ENCODE measurements at regions not wholly inside any gene's neighbourhood (a gene's known extent, or its start where the extent isn't known, plus 50 kb on each side); places are given as distances from the start of the nearest gene placed in this dataset.

- Histone ChIP-seq H3K27ac (ENCODE audit: low read length) (no peak overlapping the region), H3K27me3 (ENCODE audit: control insufficient read depth, insufficient read depth, low read length) (no peaks in the 10 kb centered on the region), H3K4me3 (ENCODE audit: low read length) (no peak overlapping the region), H3K4me1 (ENCODE audit: control insufficient read depth, insufficient read depth, low read length) (no peaks in the 10 kb centered on the region), H3K36me3 (ENCODE audit: control insufficient read depth, insufficient read depth, low read length) (no peaks in the 10 kb centered on the region), H3K9me3 (ENCODE audit: control insufficient read depth, insufficient read depth, low read length) (no peaks in the 10 kb centered on the region)
- no CpG with 5 or more reads among the region's 5 CpGs for WGBS (ENCODE audit: insufficient coverage, insufficient read length)
- DNase-seq (ENCODE audit: low read depth, low spot score): no peak
These were observed 319.2 kb upstream of the COBL start for GRCh38 chr7:51635775-51636174.

GRCh38 chr7:51634538-51634937 is 317.9 kb upstream of the COBL start:
- Histone ChIP-seq H3K4me3 (ENCODE audit: low read length) (no peak overlapping the region), H3K4me1 (ENCODE audit: control insufficient read depth, insufficient read depth, low read length) (no peaks in the 10 kb centered on the region), H3K27ac (ENCODE audit: low read length) (no peak overlapping the region), H3K9me3 (ENCODE audit: control insufficient read depth, insufficient read depth, low read length) (no peaks in the 10 kb centered on the region), H3K36me3 (ENCODE audit: control insufficient read depth, insufficient read depth, low read length) (no peaks in the 10 kb centered on the region), H3K27me3 (ENCODE audit: control insufficient read depth, insufficient read depth, low read length) (no peaks in the 10 kb centered on the region)
- WGBS (ENCODE audit: insufficient coverage, insufficient read length): no CpG with 5 or more reads among the region's 2 CpGs
- DNase-seq (ENCODE audit: low read depth, low spot score): no peak

DNA sequence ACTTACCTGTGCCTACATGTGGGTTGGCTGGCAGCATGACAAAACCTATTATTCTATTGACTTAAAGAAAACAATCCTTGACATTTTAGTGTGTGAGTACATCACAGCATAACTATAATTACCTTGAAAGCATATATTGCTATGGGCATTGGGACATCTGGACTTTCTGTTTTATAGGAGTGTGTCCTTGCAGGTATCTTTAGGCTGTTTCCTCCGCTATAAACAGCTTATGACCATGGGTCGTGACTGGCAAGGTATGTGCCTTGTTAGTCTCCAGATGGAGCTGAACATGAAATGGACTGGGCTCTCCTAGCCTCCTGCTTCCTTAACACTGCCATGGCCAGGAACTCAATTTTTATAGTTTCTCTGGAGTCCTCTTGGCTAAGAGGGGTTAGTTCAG is 317.4 kb upstream of the COBL start:
- Histone ChIP-seq H3K27me3 (ENCODE audit: control insufficient read depth, insufficient read depth, low read length) (no peaks in the 10 kb centered on the region), H3K36me3 (ENCODE audit: control insufficient read depth, insufficient read depth, low read length) (no peaks in the 10 kb centered on the region), H3K27ac (ENCODE audit: low read length) (no peak overlapping the region), H3K9me3 (ENCODE audit: control insufficient read depth, insufficient read depth, low read length) (no peaks in the 10 kb centered on the region), H3K4me3 (ENCODE audit: low read length) (no peak overlapping the region), H3K4me1 (ENCODE audit: control insufficient read depth, insufficient read depth, low read length) (no peaks in the 10 kb centered on the region)
- no peak for DNase-seq (ENCODE audit: low read depth, low spot score)
- no CpG with 5 or more reads among the region's 2 CpGs for WGBS (ENCODE audit: insufficient coverage, insufficient read length)

DNA sequence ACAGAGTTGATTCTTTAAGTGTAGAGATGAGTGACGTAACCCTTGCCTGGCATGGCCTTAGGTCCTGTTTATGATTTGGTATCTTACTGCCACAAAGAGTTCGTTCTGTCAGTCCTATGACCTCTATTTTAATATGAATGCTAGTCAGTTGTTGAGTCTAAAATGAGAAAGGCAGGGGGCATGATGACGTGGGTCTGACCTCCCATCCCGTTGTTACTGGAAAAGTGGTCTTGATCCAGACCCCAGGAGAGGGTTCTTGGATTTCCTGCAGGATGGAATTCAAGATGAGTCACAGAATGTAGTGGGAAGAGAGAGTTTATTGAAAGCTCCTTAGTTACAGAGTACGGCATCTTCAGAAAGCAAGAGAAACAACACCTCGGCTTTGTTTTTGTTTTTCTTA is 317.0 kb upstream of the COBL start:
- H3K4me1 ChIP-seq (ENCODE audit: control insufficient read depth, insufficient read depth, low read length): no peaks in the 10 kb centered on the region
- H3K9me3 ChIP-seq (ENCODE audit: control insufficient read depth, insufficient read depth, low read length): no peaks in the 10 kb centered on the region
- H3K27me3 ChIP-seq (ENCODE audit: control insufficient read depth, insufficient read depth, low read length): no peaks in the 10 kb centered on the region
- no CpG with 5 or more reads among the region's 6 CpGs for WGBS (ENCODE audit: insufficient coverage, insufficient read length)
- H3K27ac ChIP-seq (ENCODE audit: low read length): no peak overlapping the region
- no peak for DNase-seq (ENCODE audit: low read depth, low spot score)
- no peak overlapping the region for H3K4me3 ChIP-seq (ENCODE audit: low read length)
- H3K36me3 ChIP-seq (ENCODE audit: control insufficient read depth, insufficient read depth, low read length): no peaks in the 10 kb centered on the region

GRCh38 chr7:51633006-51633405 is 316.4 kb upstream of the COBL start:
- H3K27ac ChIP-seq (ENCODE audit: low read length): no peak overlapping the region
- DNase-seq (ENCODE audit: low read depth, low spot score): no peak
- H3K4me1 ChIP-seq (ENCODE audit: control insufficient read depth, insufficient read depth, low read length): no peaks in the 10 kb centered on the region
- H3K9me3 ChIP-seq (ENCODE audit: control insufficient read depth, insufficient read depth, low read length): no peaks in the 10 kb centered on the region
- no peak overlapping the region for H3K4me3 ChIP-seq (ENCODE audit: low read length)
- no peaks in the 10 kb centered on the region for H3K27me3 ChIP-seq (ENCODE audit: control insufficient read depth, insufficient read depth, low read length)
- no peaks in the 10 kb centered on the region for H3K36me3 ChIP-seq (ENCODE audit: control insufficient read depth, insufficient read depth, low read length)
- WGBS (ENCODE audit: insufficient coverage, insufficient read length): no CpG with 5 or more reads among the region's 1 CpG

DNA sequence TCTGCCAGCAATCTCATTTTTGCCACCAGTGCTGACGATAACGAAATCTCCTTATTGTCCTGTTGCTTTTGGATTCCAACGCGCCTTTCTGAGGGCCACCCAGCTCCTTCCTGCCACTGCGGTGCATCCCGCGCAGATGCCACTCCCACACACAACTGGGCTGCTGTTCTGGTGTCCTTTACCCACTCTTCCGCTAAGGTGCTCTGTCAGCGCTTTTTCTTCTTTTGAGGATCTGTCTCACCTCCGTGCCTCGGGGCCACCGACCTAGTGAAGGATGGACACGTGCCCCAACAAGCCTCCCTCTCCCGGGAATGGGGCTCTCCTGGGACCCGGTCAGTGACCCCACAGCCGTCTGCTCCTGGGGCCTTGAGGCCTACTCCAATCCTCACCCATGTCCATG is 314.3 kb upstream of the COBL start:
- no peaks in the 10 kb centered on the region for H3K4me1 ChIP-seq (ENCODE audit: control insufficient read depth, insufficient read depth, low read length)
- no peak overlapping the region for H3K4me3 ChIP-seq (ENCODE audit: low read length)
- no peak overlapping the region for H3K27ac ChIP-seq (ENCODE audit: low read length)
- no peak for DNase-seq (ENCODE audit: low read depth, low spot score)
- H3K9me3 ChIP-seq (ENCODE audit: control insufficient read depth, insufficient read depth, low read length): no peaks in the 10 kb centered on the region
- WGBS (ENCODE audit: insufficient coverage, insufficient read length): no CpG with 5 or more reads among the region's 16 CpGs
- H3K27me3 ChIP-seq (ENCODE audit: control insufficient read depth, insufficient read depth, low read length): no peaks in the 10 kb centered on the region
- H3K36me3 ChIP-seq (ENCODE audit: control insufficient read depth, insufficient read depth, low read length): no peaks in the 10 kb centered on the region

- WGBS (ENCODE audit: insufficient coverage, insufficient read length): no CpG with 5 or more reads among the region's 5 CpGs
- no peaks in the 10 kb centered on the region for H3K36me3 ChIP-seq (ENCODE audit: control insufficient read depth, insufficient read depth, low read length)
These were observed 312.6 kb upstream of the COBL start for GRCh38 chr7:51629206-51629605.

DNA sequence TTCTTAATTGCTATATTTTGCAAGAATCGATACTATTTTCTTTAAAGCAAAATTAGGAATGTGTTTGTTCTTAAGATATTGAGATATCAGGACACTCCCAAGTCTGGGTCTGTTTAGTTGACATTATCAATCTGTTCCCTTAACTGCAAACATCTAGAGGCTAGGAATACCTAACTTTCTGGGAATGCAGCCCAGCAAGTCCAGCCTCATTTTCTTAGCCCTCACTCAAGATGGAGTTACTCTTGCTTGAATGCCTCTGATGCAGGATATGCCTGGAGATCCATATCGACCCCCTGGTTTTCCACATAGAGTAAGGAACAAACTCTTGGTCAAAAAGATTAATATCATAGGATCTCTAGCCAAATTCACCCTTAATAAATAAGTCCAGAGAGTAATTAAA is 305.3 kb upstream of the COBL start:
- no CpG with 5 or more reads among the region's 2 CpGs for WGBS (ENCODE audit: insufficient coverage, insufficient read length)
- Histone ChIP-seq H3K36me3 (ENCODE audit: control insufficient read depth, insufficient read depth, low read length) (0 out of 2 replicates have a peak, but pooled peaks cover 2% of the 10 kb centered on the region), H3K4me1 (ENCODE audit: control insufficient read depth, insufficient read depth, low read length) (no peaks in the 10 kb centered on the region), H3K4me3 (ENCODE audit: low read length) (no peak overlapping the region), H3K9me3 (ENCODE audit: control insufficient read depth, insufficient read depth, low read length) (no peaks in the 10 kb centered on the region), H3K27me3 (ENCODE audit: control insufficient read depth, insufficient read depth, low read length) (no peaks in the 10 kb centered on the region), H3K27ac (ENCODE audit: low read length) (no peak overlapping the region)
- no peak for DNase-seq (ENCODE audit: low read depth, low spot score)

More at GRCh38 chr7:51629206-51629605, 312.6 kb upstream of the COBL start:
- Histone ChIP-seq H3K4me3 (ENCODE audit: low read length) (no peak overlapping the region), H3K4me1 (ENCODE audit: control insufficient read depth, insufficient read depth, low read length) (no peaks in the 10 kb centered on the region), H3K27ac (ENCODE audit: low read length) (no peak overlapping the region), H3K27me3 (ENCODE audit: control insufficient read depth, insufficient read depth, low read length) (no peaks in the 10 kb centered on the region), H3K9me3 (ENCODE audit: control insufficient read depth, insufficient read depth, low read length) (no peaks in the 10 kb centered on the region)
- no peak for DNase-seq (ENCODE audit: low read depth, low spot score)

DNA sequence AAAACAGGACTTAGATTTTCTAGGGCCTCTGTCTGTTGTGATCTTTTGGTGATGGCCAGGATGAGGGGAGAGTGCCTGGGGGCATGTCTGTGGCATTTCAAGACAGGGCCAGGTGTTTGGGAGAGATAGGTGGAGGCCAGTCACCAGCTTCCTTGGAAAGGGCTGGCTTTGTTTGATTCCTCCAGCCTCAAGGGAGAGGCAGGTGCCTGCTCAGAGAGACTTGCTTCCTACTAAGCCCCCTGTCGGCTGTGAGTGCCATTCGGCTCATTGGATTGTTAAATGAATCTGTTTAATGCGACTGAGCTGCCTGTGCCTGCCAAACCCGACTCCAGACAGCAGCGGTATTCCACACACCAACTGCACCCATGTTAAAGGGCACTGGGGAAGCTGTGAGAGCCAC is 304.1 kb upstream of the COBL start:
- Histone ChIP-seq H3K27ac (ENCODE audit: low read length) (no peak overlapping the region), H3K36me3 (ENCODE audit: control insufficient read depth, insufficient read depth, low read length) (0 out of 2 replicates have a peak, but pooled peaks cover 2% of the 10 kb centered on the region), H3K4me3 (ENCODE audit: low read length) (no peak overlapping the region), H3K4me1 (ENCODE audit: control insufficient read depth, insufficient read depth, low read length) (no peaks in the 10 kb centered on the region), H3K27me3 (ENCODE audit: control insufficient read depth, insufficient read depth, low read length) (no peaks in the 10 kb centered on the region), H3K9me3 (ENCODE audit: control insufficient read depth, insufficient read depth, low read length) (no peaks in the 10 kb centered on the region)
- WGBS (ENCODE audit: insufficient coverage, insufficient read length): no CpG with 5 or more reads among the region's 5 CpGs
- no peak for DNase-seq (ENCODE audit: low read depth, low spot score)

DNA sequence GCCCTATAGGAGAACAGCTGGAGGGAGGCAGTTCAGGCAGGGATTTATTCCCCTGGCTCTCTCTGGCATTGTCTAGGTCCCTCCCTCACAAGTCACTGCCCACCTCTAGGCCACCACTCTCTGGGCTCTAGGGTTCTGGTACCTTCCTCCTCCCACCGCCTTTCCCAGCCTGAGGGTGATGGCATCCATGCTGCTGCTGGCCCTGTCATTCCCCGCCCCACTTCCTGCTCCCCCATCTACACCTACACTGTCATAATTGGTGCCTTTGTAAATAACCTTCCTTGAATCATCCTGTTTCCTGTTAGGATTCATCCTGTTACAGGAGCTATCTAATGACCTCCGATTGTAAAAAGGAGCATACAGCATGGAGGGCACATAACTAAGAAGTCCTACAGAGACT is 303.3 kb upstream of the COBL start:
- H3K27me3 ChIP-seq (ENCODE audit: control insufficient read depth, insufficient read depth, low read length): no peaks in the 10 kb centered on the region
- no peak overlapping the region for H3K27ac ChIP-seq (ENCODE audit: low read length)
- no peak overlapping the region for H3K4me3 ChIP-seq (ENCODE audit: low read length)
- WGBS (ENCODE audit: insufficient coverage, insufficient read length): no CpG with 5 or more reads among the region's 3 CpGs
- 0 out of 2 replicates have a peak, but pooled peaks cover 2% of the 10 kb centered on the region for H3K36me3 ChIP-seq (ENCODE audit: control insufficient read depth, insufficient read depth, low read length)
- no peaks in the 10 kb centered on the region for H3K4me1 ChIP-seq (ENCODE audit: control insufficient read depth, insufficient read depth, low read length)
- no peaks in the 10 kb centered on the region for H3K9me3 ChIP-seq (ENCODE audit: control insufficient read depth, insufficient read depth, low read length)
- no peak for DNase-seq (ENCODE audit: low read depth, low spot score)

DNA sequence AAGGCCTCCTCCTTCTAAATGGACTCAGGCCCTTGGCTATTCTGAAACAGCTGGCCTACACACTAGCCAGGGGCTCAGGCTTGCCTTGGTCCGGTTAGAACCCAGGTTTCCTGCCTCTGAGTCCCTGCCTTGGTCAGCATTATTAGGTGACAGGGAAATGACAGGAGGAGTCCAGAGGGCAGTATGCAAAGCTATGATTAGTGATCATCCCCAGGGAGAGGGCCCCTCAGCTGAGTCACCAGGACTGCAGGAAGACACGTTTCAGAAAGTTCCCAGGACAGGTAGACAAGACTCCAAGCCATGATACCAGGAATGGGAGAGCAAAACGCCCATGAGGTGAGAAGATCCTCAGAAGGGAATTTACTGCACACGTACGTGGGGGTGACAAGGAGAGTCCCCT is 301.1 kb upstream of the COBL start:
- H3K4me1 ChIP-seq (ENCODE audit: control insufficient read depth, insufficient read depth, low read length): no peaks in the 10 kb centered on the region
- DNase-seq (ENCODE audit: low read depth, low spot score): no peak
- H3K9me3 ChIP-seq (ENCODE audit: control insufficient read depth, insufficient read depth, low read length): no peaks in the 10 kb centered on the region
- H3K27ac ChIP-seq (ENCODE audit: low read length): no peak overlapping the region
- H3K4me3 ChIP-seq (ENCODE audit: low read length): no peak overlapping the region
- 0 out of 2 replicates have a peak, but pooled peaks cover 2% of the 10 kb centered on the region for H3K36me3 ChIP-seq (ENCODE audit: control insufficient read depth, insufficient read depth, low read length)
- WGBS (ENCODE audit: insufficient coverage, insufficient read length): no CpG with 5 or more reads among the region's 5 CpGs
- no peaks in the 10 kb centered on the region for H3K27me3 ChIP-seq (ENCODE audit: control insufficient read depth, insufficient read depth, low read length)

All from iPS DF 6.9 (cell line).